Panc1 (cell line): ENCODE measurements at regions not wholly inside any gene's neighbourhood (a gene's known extent, or its start where the extent isn't known, plus 50 kb on each side); places are given as distances from the start of the nearest gene placed in this dataset.

ENCODE experiments used
- ATAC-seq: fragments of 200-7000 bp; cut with Tn5 transposase; 2 replicates; pipeline ENCODE4 v1.9.1; 2020; ENCODE audit warnings: mild to moderate bottlenecking, moderate library complexity
- BruUV-seq: library from RNA; stranded (reverse); fragments of 400-500 nt; replicated peaks from 2 replicates; lab custom pipeline; 2021; lab: Mats Ljungman, UMichigan
- CTCF ChIA-PET: fragments of 300-600 bp; sonication (Branson Sonifier 250); formaldehyde crosslinking; loops from one replicate; lab custom pipeline; 2022; ENCODE audit warnings: antibody characterized with exemption; lab: Charles Lee
- POLR2A ChIA-PET: fragments of 300-600 bp; sonication (Branson Sonifier 250); formaldehyde crosslinking; loops from one replicate; lab custom pipeline; 2022; ENCODE audit warnings: antibody characterized with exemption; lab: Charles Lee
- DNase-seq: peaks from one replicate; pipeline ENCODE4 v3.0.0-alpha.2; 2010; ENCODE audit warnings: low read depth, low spot score
- H3K27ac ChIP-seq: 2 replicates; pipeline ENCODE4 v1.5.1; 2011; ENCODE audit warnings: mild to moderate bottlenecking, low read length, inconsistent platforms
- H3K27me3 ChIP-seq: fragments of 200-500 bp; sonication (Bioruptor generic); 2 replicates; pipeline ENCODE4 v1.6.0; 2014; ENCODE audit warnings: low read length, inconsistent platforms; ENCODE audit not compliant: control insufficient read depth, insufficient read depth
- H3K36me3 ChIP-seq: fragments of 200-500 bp; sonication (Bioruptor generic); 2 replicates; pipeline ENCODE4 v1.5.1; 2014; ENCODE audit warnings: inconsistent platforms, mild to moderate bottlenecking, low read length, moderate library complexity; ENCODE audit not compliant: control insufficient read depth, insufficient read depth
- H3K4me1 ChIP-seq: 2 replicates; pipeline ENCODE4 v1.5.1; 2011; ENCODE audit warnings: inconsistent platforms, mild to moderate bottlenecking, low read length, moderate library complexity; ENCODE audit not compliant: control insufficient read depth, insufficient read depth
- H3K4me3 ChIP-seq, 2 experiments: 2 replicates each; pipeline ENCODE4 v1.5.1; 2011 to 2012; ENCODE audit warnings: low read depth in 2 of 2, low read length in 2 of 2, mild to moderate bottlenecking in 2 of 2, inconsistent platforms in 1 of 2, moderate library complexity in 1 of 2
- H3K9me3 ChIP-seq: fragments of 200-500 bp; sonication (Bioruptor generic); 2 replicates; pipeline ENCODE4 v1.5.1; 2014; ENCODE audit warnings: low read depth, mild to moderate bottlenecking, inconsistent platforms, low read length, moderate library complexity; ENCODE audit not compliant: control insufficient read depth, insufficient read depth
- CTCF ChIP-seq: fragments of 450-650 bp; IDR thresholded peaks from 2 replicates; pipeline ENCODE4 v1.5.1; 2017; ENCODE audit warnings: mild to moderate bottlenecking
- POLR2AphosphoS5 ChIP-seq: IDR thresholded peaks from 2 replicates; pipeline ENCODE4 v1.6.1; 2012; ENCODE audit warnings: mild to moderate bottlenecking, low read depth, low read length, moderate library complexity
- REST ChIP-seq, 2 experiments: IDR thresholded peaks; 2 replicates each; pipeline ENCODE4 v1.6.1; 2011 to 2012; ENCODE audit warnings: low read depth in 2 of 2, control low read depth in 1 of 2, low read length in 1 of 2, mild to moderate bottlenecking in 1 of 2, moderate library complexity in 1 of 2; ENCODE audit not compliant: insufficient read depth in 1 of 2
- SIN3A ChIP-seq: IDR thresholded peaks from 2 replicates; pipeline ENCODE4 v1.6.1; 2012; ENCODE audit warnings: low read depth, mild to moderate bottlenecking, low read length, moderate library complexity, borderline replicate concordance; ENCODE audit not compliant: insufficient read depth
- TCF7L2 ChIP-seq: IDR thresholded peaks from 2 replicates; pipeline ENCODE4 v1.6.1; 2011; ENCODE audit warnings: mild to moderate bottlenecking, low read depth, low read length, inconsistent platforms
- in situ Hi-C: cut with HindIII; loops from 2 replicates; pipeline ENCODE4 v1.10.0; 2016; ENCODE audit warnings: low sequenced_read_pairs, low pct_unique_long_range_greater_than_20kb
- intact Hi-C: fragments of 100-400 bp; cut with micrococcal nuclease; formaldehyde crosslinking; loops from one replicate; pipeline ENCODE4 v1.10.0; 2022; ENCODE audit not compliant: unreplicated experiment

GRCh38 chr2:175834477-175834876, 167.6 kb downstream of the LNPK start:
- no peaks in the 10 kb centered on the region for H3K4me1 ChIP-seq
- H3K27ac ChIP-seq = no peak overlapping the region
- in situ Hi-C loops (no loop called here), intact Hi-C loops (no loop called here)
- H3K36me3 ChIP-seq = no peaks in the 10 kb centered on the region
- no peaks in the 10 kb centered on the region for H3K27me3 ChIP-seq
- no peak for DNase-seq
- no peaks in the 10 kb centered on the region for H3K9me3 ChIP-seq
- POLR2A ChIA-PET = no interaction called here
- BruUV-seq = no TSS peak
- CTCF ChIA-PET = no interaction called here
- ATAC-seq = no peak
- no peak overlapping the region for H3K4me3 ChIP-seq
- TF ChIP-seq REST (IDR thresholded peaks at IDR 0.05; ENCODE audit: insufficient read depth in 1 of 2, low read depth in 2 of 2, low read length in 1 of 2) (no peak), TCF7L2 (no peak), POLR2AphosphoS5 (no peak)

GRCh38 chr2:175832866-175833265, 169.2 kb downstream of the LNPK start:
- Histone ChIP-seq H3K4me3 (no peak overlapping the region), H3K27me3 (no peaks in the 10 kb centered on the region), H3K9me3 (no peaks in the 10 kb centered on the region), H3K27ac (no peak overlapping the region), H3K36me3 (no peaks in the 10 kb centered on the region), H3K4me1 (no peaks in the 10 kb centered on the region)
- POLR2A ChIA-PET = no interaction called here
- ATAC-seq = no peak
- in situ Hi-C loops (no loop called here), intact Hi-C loops (no loop called here)
- TF ChIP-seq CTCF = no peak
- TF ChIP-seq REST (IDR thresholded peaks at IDR 0.05; ENCODE audit: insufficient read depth in 1 of 2, low read depth in 2 of 2, low read length in 1 of 2) = no peak
- no peak for TF ChIP-seq SIN3A
- TF ChIP-seq TCF7L2 = no peak
- TF ChIP-seq POLR2AphosphoS5 = no peak
- no TSS peak for BruUV-seq
- no peak for DNase-seq
- CTCF ChIA-PET = no interaction called here
